Esophagus squamous epithelium (tissue), 4 donors: ENCODE measurements at regions not wholly inside any gene's neighbourhood (a gene's known extent, or its start where the extent isn't known, plus 50 kb on each side); places are given as distances from the start of the nearest gene placed in this dataset.

ENCODE experiments used
- POLR2A ChIP-seq, 4 donors: fragments of 450-650 bp; IDR thresholded peaks; one replicate each; pipeline ENCODE4 v1.6.1; 2017; ENCODE audit warnings: antibody characterized with exemption in 4 of 4, mild to moderate bottlenecking in 4 of 4, moderate library complexity in 3 of 4
- TF ChIP-seq, protein P1 (sequence below), 6 experiments: fragments of 450-650 bp in 4 of 6; fragments of 200-600 bp in 2 of 6; sonication (generic) in 2 of 6; IDR thresholded peaks; one replicate each; pipeline ENCODE4 v1.5.1; 2016 to 2019; ENCODE audit warnings: antibody characterized with exemption in 6 of 6, mild to moderate bottlenecking in 4 of 6, moderate library complexity in 4 of 6

DNA sequence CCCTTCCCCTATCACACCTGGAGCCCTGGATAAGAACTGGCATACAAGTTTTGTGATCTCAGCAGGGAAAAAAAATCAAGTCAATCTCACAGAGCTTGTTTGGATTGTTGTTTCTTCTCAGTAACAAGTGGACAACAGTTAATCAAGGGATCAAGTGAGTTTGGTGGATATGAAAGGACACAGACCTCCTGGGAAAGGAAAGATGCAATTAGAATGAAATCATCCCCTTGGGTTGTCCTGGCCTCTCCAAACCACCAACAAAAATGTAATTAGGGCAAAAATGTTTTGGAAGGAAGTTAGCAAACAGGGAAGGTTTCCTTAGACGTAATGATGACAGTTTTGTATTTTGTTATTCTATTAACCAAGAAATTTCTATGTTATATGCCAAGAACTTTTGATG, 99.1 kb upstream of the PRDM1 start:
- TF ChIP-seq POLR2A (IDR thresholded peaks at IDR 0.05), result no peak
- TF ChIP-seq, protein P1, sequence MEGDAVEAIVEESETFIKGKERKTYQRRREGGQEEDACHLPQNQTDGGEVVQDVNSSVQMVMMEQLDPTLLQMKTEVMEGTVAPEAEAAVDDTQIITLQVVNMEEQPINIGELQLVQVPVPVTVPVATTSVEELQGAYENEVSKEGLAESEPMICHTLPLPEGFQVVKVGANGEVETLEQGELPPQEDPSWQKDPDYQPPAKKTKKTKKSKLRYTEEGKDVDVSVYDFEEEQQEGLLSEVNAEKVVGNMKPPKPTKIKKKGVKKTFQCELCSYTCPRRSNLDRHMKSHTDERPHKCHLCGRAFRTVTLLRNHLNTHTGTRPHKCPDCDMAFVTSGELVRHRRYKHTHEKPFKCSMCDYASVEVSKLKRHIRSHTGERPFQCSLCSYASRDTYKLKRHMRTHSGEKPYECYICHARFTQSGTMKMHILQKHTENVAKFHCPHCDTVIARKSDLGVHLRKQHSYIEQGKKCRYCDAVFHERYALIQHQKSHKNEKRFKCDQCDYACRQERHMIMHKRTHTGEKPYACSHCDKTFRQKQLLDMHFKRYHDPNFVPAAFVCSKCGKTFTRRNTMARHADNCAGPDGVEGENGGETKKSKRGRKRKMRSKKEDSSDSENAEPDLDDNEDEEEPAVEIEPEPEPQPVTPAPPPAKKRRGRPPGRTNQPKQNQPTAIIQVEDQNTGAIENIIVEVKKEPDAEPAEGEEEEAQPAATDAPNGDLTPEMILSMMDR (IDR thresholded peaks at IDR 0.05), result no peak
